DND-41 (cell line): ENCODE measurements at regions not wholly inside any gene's neighbourhood (a gene's known extent, or its start where the extent isn't known, plus 50 kb on each side); places are given as distances from the start of the nearest gene placed in this dataset.

Source experiments
- ATAC-seq: fragments of 200-7000 bp; cut with Tn5 transposase; 3 replicates; pipeline ENCODE4 v1.9.1; 2021; ENCODE audit warnings: low read depth; ENCODE audit not compliant: insufficient read depth
- DNase-seq: peaks from one replicate; pipeline ENCODE4 v3.0.0-alpha.2; 2020
- H2AFZ ChIP-seq: 2 replicates; pipeline ENCODE4 v1.6.0; 2012; ENCODE audit warnings: low read depth, low read length
- H3K27ac ChIP-seq: 2 replicates; pipeline ENCODE4 v1.5.1; 2012; ENCODE audit warnings: low read length, inconsistent platforms
- H3K27me3 ChIP-seq: fragments of 200-600 bp; sonication (generic); 2 replicates; pipeline ENCODE4 v1.6.0; 2012; ENCODE audit warnings: low read length, mild to moderate bottlenecking, inconsistent platforms; ENCODE audit not compliant: insufficient read depth, poor library complexity
- H3K36me3 ChIP-seq: 2 replicates; pipeline ENCODE4 v1.5.1; 2012; ENCODE audit warnings: low read length, inconsistent platforms; ENCODE audit not compliant: insufficient read depth
- H3K4me1 ChIP-seq: 2 replicates; pipeline ENCODE4 v1.5.1; 2012; ENCODE audit warnings: mild to moderate bottlenecking, low read length; ENCODE audit not compliant: insufficient read depth
- H3K4me2 ChIP-seq: 2 replicates; pipeline ENCODE4 v1.6.0; 2012; ENCODE audit warnings: mild to moderate bottlenecking, moderate library complexity, low read length, inconsistent platforms; ENCODE audit not compliant: insufficient read depth
- H3K4me3 ChIP-seq, 2 experiments: fragments of 200-600 bp in 1 of 2; shearing (Covaris generic) in 1 of 2; 2 replicates each; pipeline ENCODE4 v1.5.1; 2012 to 2016; ENCODE audit warnings: inconsistent platforms in 2 of 2, low read length in 2 of 2, mild to moderate bottlenecking in 2 of 2, low read depth in 1 of 2, moderate library complexity in 1 of 2
- H3K79me2 ChIP-seq: 2 replicates; pipeline ENCODE4 v1.6.0; 2012; ENCODE audit warnings: low read length, inconsistent platforms; ENCODE audit not compliant: insufficient read depth
- H3K9ac ChIP-seq: 2 replicates; pipeline ENCODE4 v1.6.0; 2012; ENCODE audit warnings: low read depth, mild to moderate bottlenecking, inconsistent platforms, low read length, moderate library complexity
- H3K9me3 ChIP-seq: 2 replicates; pipeline ENCODE4 v1.5.1; 2012; ENCODE audit warnings: low read length, moderate library complexity, mild to moderate bottlenecking, inconsistent platforms; ENCODE audit not compliant: insufficient read depth, severe bottlenecking
- H4K20me1 ChIP-seq: 2 replicates; pipeline ENCODE4 v1.6.0; 2012; ENCODE audit warnings: low read length; ENCODE audit not compliant: insufficient read depth
- CTCF ChIP-seq: IDR thresholded peaks from 2 replicates; pipeline ENCODE4 v1.5.1; 2012; ENCODE audit warnings: borderline replicate concordance, low read length, moderate library complexity, mild to moderate bottlenecking; ENCODE audit not compliant: poor library complexity, severe bottlenecking; ENCODE audit errors: extremely low read depth
- EZH2 ChIP-seq: IDR thresholded peaks from 3 replicates; pipeline ENCODE4 v1.6.1; 2012; ENCODE audit warnings: borderline replicate concordance, low read depth, mild to moderate bottlenecking, moderate library complexity, low read length, inconsistent platforms; ENCODE audit not compliant: severe bottlenecking

- no peak for DNase-seq
- Histone ChIP-seq H2AFZ (no peak overlapping the region), H3K27ac (no peak overlapping the region), H3K36me3 (no peaks in the 10 kb centered on the region), H3K27me3 (peaks cover 8% of the 10 kb centered on the region), H3K4me3 (no peak overlapping the region), H3K9me3 (no peaks in the 10 kb centered on the region), H3K9ac (no peak overlapping the region), H4K20me1 (no peaks in the 10 kb centered on the region), H3K4me1 (no peaks in the 10 kb centered on the region), H3K4me2 (no peak overlapping the region), H3K79me2 (no peaks in the 10 kb centered on the region)
- TF ChIP-seq EZH2 (no peak), CTCF (no peak)
- no peak for ATAC-seq
Measured at GRCh38 chr5:60489856-60490255, 210.1 kb downstream of the DEPDC1B start.

- DNase-seq, result no peak
- ATAC-seq, result no peak
- no peak for TF ChIP-seq EZH2
- TF ChIP-seq CTCF, result no peak
- no peak overlapping the region for H3K9ac ChIP-seq
- no peaks in the 10 kb centered on the region for H3K36me3 ChIP-seq
- H2AFZ ChIP-seq, result no peak overlapping the region
- H3K4me3 ChIP-seq, result no peak overlapping the region
- H3K27ac ChIP-seq, result no peak overlapping the region
- no peaks in the 10 kb centered on the region for H3K4me1 ChIP-seq
- no peaks in the 10 kb centered on the region for H4K20me1 ChIP-seq
- H3K9me3 ChIP-seq, result no peaks in the 10 kb centered on the region
- no peak overlapping the region for H3K4me2 ChIP-seq
- H3K79me2 ChIP-seq, result no peaks in the 10 kb centered on the region
- H3K27me3 ChIP-seq, result peaks cover 8% of the 10 kb centered on the region
Measured at GRCh38 chr5:60489377-60489776, 210.6 kb downstream of the DEPDC1B start.

DNA sequence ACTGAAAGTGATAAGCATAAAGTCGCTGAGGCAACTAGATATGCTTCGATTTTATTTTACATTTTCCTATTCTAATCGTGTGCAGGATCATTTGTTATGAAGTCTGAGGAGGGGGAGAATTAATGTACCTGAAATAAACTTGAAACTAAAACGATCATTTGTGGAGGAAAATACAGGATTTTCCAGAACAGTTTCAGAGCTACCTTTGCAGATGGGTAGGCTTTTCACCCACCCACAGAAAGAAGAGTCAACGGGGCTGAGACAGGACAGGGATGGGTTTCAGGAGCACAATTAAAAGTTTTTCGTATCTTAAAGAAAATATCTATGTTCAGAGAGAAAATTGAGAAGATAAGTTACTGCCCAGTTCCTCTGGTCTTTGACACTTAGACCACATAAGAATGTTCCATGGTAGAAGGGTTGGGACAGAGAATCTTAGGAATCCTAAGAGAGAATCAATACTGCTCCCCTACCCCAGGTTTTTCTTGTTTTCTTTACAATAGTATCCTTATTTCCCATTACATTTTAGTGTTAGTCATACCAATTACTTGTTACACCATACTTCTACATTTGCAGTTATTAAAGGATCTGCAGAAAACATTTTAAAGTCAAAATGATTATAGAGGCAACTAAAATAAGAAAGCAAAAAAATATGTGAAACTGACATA lies 211.4 kb downstream of the DEPDC1B start:
- no peak for ATAC-seq
- peaks cover 8% of the 10 kb centered on the region for H3K27me3 ChIP-seq
- no peak overlapping the region for H2AFZ ChIP-seq
- H3K4me3 ChIP-seq, result no peak overlapping the region
- no peak overlapping the region for H3K27ac ChIP-seq
- no peak overlapping the region for H3K9ac ChIP-seq
- no peaks in the 10 kb centered on the region for H3K36me3 ChIP-seq
- no peaks in the 10 kb centered on the region for H4K20me1 ChIP-seq
- no peaks in the 10 kb centered on the region for H3K9me3 ChIP-seq
- no peaks in the 10 kb centered on the region for H3K4me1 ChIP-seq
- DNase-seq, result no peak
- TF ChIP-seq EZH2 (no peak), CTCF (no peak)
- no peaks in the 10 kb centered on the region for H3K79me2 ChIP-seq
- H3K4me2 ChIP-seq, result no peak overlapping the region
